Esophagus muscularis mucosa (tissue), 4 donors: ENCODE measurements at regions not wholly inside any gene's neighbourhood (a gene's known extent, or its start where the extent isn't known, plus 50 kb on each side); places are given as distances from the start of the nearest gene placed in this dataset.

Experiments
- DNase-seq: peaks from one replicate; pipeline ENCODE4 v3.0.0-alpha.2; 2017; ENCODE audit errors: extremely low spot score
- H3K27ac ChIP-seq, 4 donors: fragments of 200-600 bp; sonication (generic); replicated peaks in 1 of 4; 1 replicate in 3 of 4; 2 replicates in 1 of 4; pipeline ENCODE4 v1.5.1; 2016 to 2019; ENCODE audit warnings: mild to moderate bottlenecking in 1 of 4
- H3K27me3 ChIP-seq, 4 donors: fragments of 200-600 bp; sonication (generic); one replicate each; pipeline versions ENCODE4 v1.5.1 to v1.6.0; 2016 to 2019
- H3K36me3 ChIP-seq, 4 donors: fragments of 200-600 bp; sonication (generic); one replicate each; pipeline ENCODE4 v1.5.1; 2016 to 2019
- H3K4me1 ChIP-seq, 4 donors: fragments of 200-600 bp; sonication (generic); one replicate each; pipeline ENCODE4 v1.5.1; 2016 to 2019
- H3K4me3 ChIP-seq, 4 donors: fragments of 200-600 bp; sonication (generic); 1 replicate in 2 of 4; 2 replicates in 2 of 4; pipeline ENCODE4 v1.5.1; 2016 to 2019; ENCODE audit warnings: mild to moderate bottlenecking in 4 of 4, moderate library complexity in 1 of 4
- H3K9me3 ChIP-seq, 4 donors: fragments of 200-600 bp; sonication (generic); 1 replicate in 3 of 4; 2 replicates in 1 of 4; pipeline ENCODE4 v1.5.1; 2016 to 2019
- EP300 ChIP-seq: sonication (generic); formaldehyde crosslinking; IDR thresholded peaks from one replicate; pipeline ENCODE4 v1.6.1; 2017; ENCODE audit warnings: antibody characterized with exemption
- POLR2A ChIP-seq: fragments of 450-650 bp; IDR thresholded peaks from one replicate; pipeline ENCODE4 v1.6.1; 2017; ENCODE audit warnings: antibody characterized with exemption, moderate library complexity, mild to moderate bottlenecking, low read depth
- POLR2AphosphoS5 ChIP-seq, 2 donors: sonication (generic); formaldehyde crosslinking; IDR thresholded peaks; one replicate each; pipeline ENCODE4 v1.6.1; 2017; ENCODE audit warnings: antibody characterized with exemption in 2 of 2
- WGBS: methylation state at CpG from one replicate; pipeline ENCODE4 v1.1.5; 2018; 5-methylcytosine and 5-hydroxymethylcytosine counted together
- intact Hi-C: fragments of 100-400 bp; cut with DNase I; formaldehyde crosslinking; loops from one replicate; pipeline ENCODE4 v1.15.1; 2023
- TF ChIP-seq, protein P1 (sequence below), 3 experiments: fragments of 200-600 bp in 2 of 3; fragments of 450-650 bp in 1 of 3; sonication (generic) in 2 of 3; IDR thresholded peaks; one replicate each; pipeline ENCODE4 v1.5.1; 2017 to 2019; ENCODE audit warnings: antibody characterized with exemption in 3 of 3, mild to moderate bottlenecking in 2 of 3, moderate library complexity in 1 of 3

DNA sequence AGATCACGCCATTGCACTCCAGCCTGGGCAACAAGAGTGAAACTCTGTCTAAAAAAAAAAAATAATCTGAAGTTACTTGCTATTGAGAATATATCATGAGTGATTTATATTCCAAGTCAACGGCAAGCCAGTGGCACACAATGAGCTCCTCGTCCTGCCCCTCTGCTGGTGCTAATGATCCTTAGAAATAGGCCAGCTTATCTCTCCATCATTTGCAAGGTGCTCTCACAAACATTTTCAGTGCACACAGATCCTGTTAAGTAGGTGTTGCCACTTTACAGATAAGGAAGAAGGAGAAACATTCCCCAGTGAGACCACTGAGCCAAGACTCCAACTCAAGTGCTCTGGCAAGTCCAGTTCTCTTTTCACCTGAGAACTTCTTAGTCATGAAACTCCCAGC lies 91.3 kb upstream of the GPR45 start:
- Histone ChIP-seq H3K4me1 (no peaks in the 10 kb centered on the region), H3K27me3 (peaks cover 0 to 29% (median 0%) of the 10 kb centered on the region in 4 donors), H3K4me3 (no peak overlapping the region), H3K36me3 (no peaks in the 10 kb centered on the region), H3K27ac (no peak overlapping the region), H3K9me3 (no peaks in the 10 kb centered on the region)
- intact Hi-C loops, result no loop called here
- TF ChIP-seq EP300, result no peak
- no peak for TF ChIP-seq POLR2A
- TF ChIP-seq POLR2AphosphoS5 (IDR thresholded peaks at IDR 0.05), result no peak
- TF ChIP-seq, protein P1, sequence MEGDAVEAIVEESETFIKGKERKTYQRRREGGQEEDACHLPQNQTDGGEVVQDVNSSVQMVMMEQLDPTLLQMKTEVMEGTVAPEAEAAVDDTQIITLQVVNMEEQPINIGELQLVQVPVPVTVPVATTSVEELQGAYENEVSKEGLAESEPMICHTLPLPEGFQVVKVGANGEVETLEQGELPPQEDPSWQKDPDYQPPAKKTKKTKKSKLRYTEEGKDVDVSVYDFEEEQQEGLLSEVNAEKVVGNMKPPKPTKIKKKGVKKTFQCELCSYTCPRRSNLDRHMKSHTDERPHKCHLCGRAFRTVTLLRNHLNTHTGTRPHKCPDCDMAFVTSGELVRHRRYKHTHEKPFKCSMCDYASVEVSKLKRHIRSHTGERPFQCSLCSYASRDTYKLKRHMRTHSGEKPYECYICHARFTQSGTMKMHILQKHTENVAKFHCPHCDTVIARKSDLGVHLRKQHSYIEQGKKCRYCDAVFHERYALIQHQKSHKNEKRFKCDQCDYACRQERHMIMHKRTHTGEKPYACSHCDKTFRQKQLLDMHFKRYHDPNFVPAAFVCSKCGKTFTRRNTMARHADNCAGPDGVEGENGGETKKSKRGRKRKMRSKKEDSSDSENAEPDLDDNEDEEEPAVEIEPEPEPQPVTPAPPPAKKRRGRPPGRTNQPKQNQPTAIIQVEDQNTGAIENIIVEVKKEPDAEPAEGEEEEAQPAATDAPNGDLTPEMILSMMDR (IDR thresholded peaks at IDR 0.05), result no peak
- 94% methylated on average over 3 of the region's 3 CpGs for WGBS
- DNase-seq, result peak; percentile 37

DNA sequence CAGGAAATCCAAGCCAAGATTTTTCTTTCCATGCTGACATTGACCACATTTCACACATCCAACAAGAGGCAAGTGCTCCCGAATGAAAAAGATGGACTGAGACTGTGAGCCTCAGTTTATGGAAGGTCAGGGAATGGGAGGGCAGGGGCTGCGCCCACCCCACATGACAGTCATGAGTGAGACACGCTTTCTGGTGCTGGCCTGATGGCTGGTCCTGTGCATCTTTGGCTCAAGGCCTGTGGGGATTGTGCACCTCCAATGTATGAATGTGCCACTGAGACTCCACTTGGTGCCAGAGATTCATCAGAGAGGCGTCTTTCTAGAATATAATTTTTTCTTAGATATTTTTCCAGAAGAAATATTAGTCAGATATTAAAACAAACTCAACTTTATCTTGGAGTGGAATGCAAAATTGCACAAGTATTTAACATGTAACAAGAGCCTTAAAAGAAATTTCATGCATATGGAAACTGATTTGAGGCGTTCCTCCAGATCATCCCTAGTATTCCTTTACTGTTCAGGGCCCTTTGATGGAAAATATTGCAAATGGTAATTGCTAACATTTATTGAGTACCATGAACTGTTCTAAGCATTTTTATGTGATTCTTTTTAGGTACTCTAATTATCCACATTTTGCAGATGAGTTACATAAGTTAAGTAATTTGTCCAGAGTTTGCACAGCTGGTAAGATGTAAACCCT lies 87.3 kb upstream of the GPR45 start:
- no peaks in the 10 kb centered on the region for H3K4me1 ChIP-seq
- peak; percentile 29 for DNase-seq
- H3K27ac ChIP-seq, result no peak overlapping the region
- 90% methylated on average over 5 of the region's 5 CpGs for WGBS
- no peak overlapping the region for H3K4me3 ChIP-seq
- H3K9me3 ChIP-seq, result peaks cover 0 to 9% (median 4%) of the 10 kb centered on the region in 4 donors
- TF ChIP-seq POLR2AphosphoS5 (IDR thresholded peaks at IDR 0.05) (no peak), POLR2A (no peak), EP300 (no peak)
- TF ChIP-seq, protein P1 (IDR thresholded peaks at IDR 0.05), result no peak
- intact Hi-C loops, result no loop called here
- no peaks in the 10 kb centered on the region for H3K27me3 ChIP-seq
- H3K36me3 ChIP-seq, result no peaks in the 10 kb centered on the region

DNA sequence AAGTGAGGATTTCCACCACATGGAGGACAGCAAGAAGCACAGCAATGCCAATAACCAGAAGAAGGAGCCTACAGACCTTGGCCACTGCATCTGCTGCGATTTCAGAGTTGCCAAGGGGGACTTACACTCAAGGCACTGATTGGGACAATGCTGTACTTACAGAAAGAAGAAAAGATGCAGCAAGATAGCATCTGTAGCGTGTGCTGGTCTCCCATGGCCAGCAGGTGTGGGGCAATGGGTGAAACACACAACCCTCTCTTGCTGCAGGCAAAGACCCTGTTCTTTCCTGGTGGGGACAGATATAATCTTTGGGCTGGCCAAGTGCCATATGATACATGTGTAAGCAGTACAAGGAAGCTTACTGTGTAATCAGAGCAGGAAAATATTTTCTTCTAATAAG lies 85.4 kb upstream of the GPR45 start:
- Histone ChIP-seq H3K27ac (no peak overlapping the region), H3K4me1 (no peaks in the 10 kb centered on the region), H3K9me3 (peaks cover 0 to 9% (median 4%) of the 10 kb centered on the region in 4 donors), H3K36me3 (no peaks in the 10 kb centered on the region), H3K27me3 (no peaks in the 10 kb centered on the region), H3K4me3 (no peak overlapping the region)
- WGBS, result 91% methylated on average over 2 of the region's 2 CpGs
- intact Hi-C loops, result no loop called here
- TF ChIP-seq POLR2AphosphoS5 (IDR thresholded peaks at IDR 0.05) (no peak), EP300 (no peak), POLR2A (no peak)
- TF ChIP-seq, protein P1 (IDR thresholded peaks at IDR 0.05), result no peak
- peak; percentile 42 for DNase-seq

- Histone ChIP-seq H3K4me3 (no peak overlapping the region), H3K36me3 (no peaks in the 10 kb centered on the region), H3K4me1 (no peaks in the 10 kb centered on the region), H3K9me3 (peaks cover 0 to 9% (median 4%) of the 10 kb centered on the region in 4 donors), H3K27me3 (no peaks in the 10 kb centered on the region), H3K27ac (no peak overlapping the region)
- DNase-seq, result no peak
- no peak for TF ChIP-seq POLR2AphosphoS5 (IDR thresholded peaks at IDR 0.05)
- TF ChIP-seq POLR2A, result no peak
- TF ChIP-seq EP300, result no peak
- TF ChIP-seq, protein P1 (IDR thresholded peaks at IDR 0.05), result no peak
- intact Hi-C loops, result no loop called here
These were observed 83.5 kb upstream of the GPR45 start for GRCh38 chr2:105158002-105158401.

GRCh38 chr2:105166688-105167087 lies 74.9 kb upstream of the GPR45 start:
- Histone ChIP-seq H3K27ac (no peak overlapping the region), H3K4me1 (no peaks in the 10 kb centered on the region), H3K4me3 (no peak overlapping the region), H3K36me3 (no peaks in the 10 kb centered on the region), H3K9me3 (no peaks in the 10 kb centered on the region), H3K27me3 (no peaks in the 10 kb centered on the region)
- TF ChIP-seq POLR2AphosphoS5 (IDR thresholded peaks at IDR 0.05), result no peak
- TF ChIP-seq, protein P1 (IDR thresholded peaks at IDR 0.05), result no peak
- no peak for TF ChIP-seq POLR2A
- no peak for TF ChIP-seq EP300
- DNase-seq, result no peak
- intact Hi-C loops, result no loop called here
- 44% methylated on average over 2 of the region's 2 CpGs for WGBS
